ENCODE measurements at regions not wholly inside any gene's neighbourhood (a gene's known extent, or its start where the extent isn't known, plus 50 kb on each side); places are given as distances from the start of the nearest gene placed in this dataset.
"Not testable (repeated sequence)": the region's sequence is repeated elsewhere in the genome, so short reads cannot be mapped to it uniquely, and the experiment has no call there.

GRCh38 chr5:67575087-67575486, 378.5 kb upstream of the CD180 start:
- no peak overlapping the region for H3K27ac Mint-ChIP-seq
- H3K27me3 Mint-ChIP-seq, result no peaks in the 10 kb centered on the region
- H3K9me3 Mint-ChIP-seq (ENCODE audit: low read depth), result peaks cover 18% of the 10 kb centered on the region
- no peaks in the 10 kb centered on the region for H3K4me1 Mint-ChIP-seq (ENCODE audit: low read depth)
- peaks cover 12% of the 10 kb centered on the region for H3K36me3 Mint-ChIP-seq
- no peak overlapping the region for H3K4me3 Mint-ChIP-seq

GRCh38 chr5:67561151-67561932, 364.7 kb upstream of the CD180 start:
- H3K4me1 Mint-ChIP-seq (ENCODE audit: low read depth), result peaks cover 8% of the 10 kb centered on the region
- no peak overlapping the region for H3K4me3 Mint-ChIP-seq
- H3K9me3 Mint-ChIP-seq (ENCODE audit: low read depth), result peaks cover 16% of the 10 kb centered on the region
- peaks cover 6% of the 10 kb centered on the region for H3K36me3 Mint-ChIP-seq
- H3K27me3 Mint-ChIP-seq, result no peaks in the 10 kb centered on the region
- no peak overlapping the region for H3K27ac Mint-ChIP-seq

GRCh38 chr5:67552773-67553172, 356.2 kb upstream of the CD180 start:
- Mint-ChIP-seq H3K27me3 (no peaks in the 10 kb centered on the region), H3K36me3 (peaks cover 5% of the 10 kb centered on the region), H3K27ac (no peak overlapping the region), H3K9me3 (ENCODE audit: low read depth) (no peaks in the 10 kb centered on the region), H3K4me1 (ENCODE audit: low read depth) (peaks cover 10% of the 10 kb centered on the region), H3K4me3 (no peak overlapping the region)

GRCh38 chr5:67549947-67550346, 353.3 kb upstream of the CD180 start:
- H3K27me3 Mint-ChIP-seq, result no peaks in the 10 kb centered on the region
- no peaks in the 10 kb centered on the region for H3K9me3 Mint-ChIP-seq (ENCODE audit: low read depth)
- H3K4me1 Mint-ChIP-seq (ENCODE audit: low read depth), result peaks cover 11% of the 10 kb centered on the region
- no peak overlapping the region for H3K4me3 Mint-ChIP-seq
- H3K27ac Mint-ChIP-seq, result no peak overlapping the region
- H3K36me3 Mint-ChIP-seq, result no peaks in the 10 kb centered on the region

- Mint-ChIP-seq H3K36me3 (no peaks in the 10 kb centered on the region), H3K9me3 (ENCODE audit: low read depth) (no peaks in the 10 kb centered on the region), H3K27ac (no peak overlapping the region), H3K27me3 (no peaks in the 10 kb centered on the region), H3K4me1 (ENCODE audit: low read depth) (peaks cover 11% of the 10 kb centered on the region), H3K4me3 (no peak overlapping the region)
These were observed 352.7 kb upstream of the CD180 start for GRCh38 chr5:67549296-67549618.

GRCh38 chr5:67548520-67549295, 352.1 kb upstream of the CD180 start:
- Mint-ChIP-seq H3K27ac (no peak overlapping the region), H3K9me3 (ENCODE audit: low read depth) (no peaks in the 10 kb centered on the region)

GRCh38 chr5:67547682-67548081, 351.1 kb upstream of the CD180 start:
- peaks cover 11% of the 10 kb centered on the region for H3K4me1 Mint-ChIP-seq (ENCODE audit: low read depth)
- H3K36me3 Mint-ChIP-seq, result no peaks in the 10 kb centered on the region
- no peaks in the 10 kb centered on the region for H3K27me3 Mint-ChIP-seq
- no peak overlapping the region for H3K27ac Mint-ChIP-seq
- H3K4me3 Mint-ChIP-seq, result no peak overlapping the region
- no peaks in the 10 kb centered on the region for H3K9me3 Mint-ChIP-seq (ENCODE audit: low read depth)

More at GRCh38 chr5:67548520-67549295, 352.1 kb upstream of the CD180 start:
- Mint-ChIP-seq H3K27me3 (no peaks in the 10 kb centered on the region), H3K4me3 (no peak overlapping the region), H3K4me1 (ENCODE audit: low read depth) (peaks cover 11% of the 10 kb centered on the region), H3K36me3 (no peaks in the 10 kb centered on the region)

GRCh38 chr5:67544942-67545341, 348.3 kb upstream of the CD180 start:
- H3K9me3 Mint-ChIP-seq (ENCODE audit: low read depth); H3K27ac Mint-ChIP-seq; H3K27me3 Mint-ChIP-seq; H3K36me3 Mint-ChIP-seq; H3K4me3 Mint-ChIP-seq: not testable (repeated sequence)
- peaks cover 14% of the 10 kb centered on the region for H3K4me1 Mint-ChIP-seq (ENCODE audit: low read depth)

GRCh38 chr5:67543720-67544270, 347.2 kb upstream of the CD180 start:
- Mint-ChIP-seq H3K4me1 (ENCODE audit: low read depth) (peaks cover 12% of the 10 kb centered on the region), H3K9me3 (ENCODE audit: low read depth) (no peaks in the 10 kb centered on the region), H3K36me3 (no peaks in the 10 kb centered on the region), H3K27me3 (no peaks in the 10 kb centered on the region), H3K4me3 (no peak overlapping the region), H3K27ac (no peak overlapping the region)

GRCh38 chr5:67542479-67542878, 345.9 kb upstream of the CD180 start:
- Mint-ChIP-seq H3K36me3 (no peaks in the 10 kb centered on the region), H3K27me3 (no peaks in the 10 kb centered on the region), H3K4me1 (ENCODE audit: low read depth) (peaks cover 2% of the 10 kb centered on the region), H3K9me3 (ENCODE audit: low read depth) (no peaks in the 10 kb centered on the region), H3K4me3 (no peak overlapping the region), H3K27ac (no peak overlapping the region)

GRCh38 chr5:67541875-67542274, 345.3 kb upstream of the CD180 start:
- H3K27me3 Mint-ChIP-seq, result no peaks in the 10 kb centered on the region
- H3K27ac Mint-ChIP-seq, result no peak overlapping the region
- H3K4me3 Mint-ChIP-seq, result no peak overlapping the region
- peaks cover 2% of the 10 kb centered on the region for H3K4me1 Mint-ChIP-seq (ENCODE audit: low read depth)
- no peaks in the 10 kb centered on the region for H3K9me3 Mint-ChIP-seq (ENCODE audit: low read depth)
- no peaks in the 10 kb centered on the region for H3K36me3 Mint-ChIP-seq

- Mint-ChIP-seq H3K36me3 (no peaks in the 10 kb centered on the region), H3K27me3 (no peaks in the 10 kb centered on the region), H3K9me3 (ENCODE audit: low read depth) (no peaks in the 10 kb centered on the region), H3K4me1 (ENCODE audit: low read depth) (peaks cover 5% of the 10 kb centered on the region), H3K27ac (no peak overlapping the region), H3K4me3 (no peak overlapping the region)
These were observed 342.4 kb upstream of the CD180 start for GRCh38 chr5:67538855-67539506.

- Mint-ChIP-seq H3K9me3 (ENCODE audit: low read depth) (no peaks in the 10 kb centered on the region), H3K36me3 (no peaks in the 10 kb centered on the region), H3K27me3 (no peaks in the 10 kb centered on the region), H3K4me1 (ENCODE audit: low read depth) (peaks cover 5% of the 10 kb centered on the region), H3K27ac (no peak overlapping the region), H3K4me3 (no peak overlapping the region)
These were observed 341.0 kb upstream of the CD180 start for GRCh38 chr5:67537439-67538148.

- peaks cover 2% of the 10 kb centered on the region for H3K4me1 Mint-ChIP-seq (ENCODE audit: low read depth)
- no peaks in the 10 kb centered on the region for H3K36me3 Mint-ChIP-seq
- H3K9me3 Mint-ChIP-seq (ENCODE audit: low read depth), result no peaks in the 10 kb centered on the region
- no peaks in the 10 kb centered on the region for H3K27me3 Mint-ChIP-seq
- H3K4me3 Mint-ChIP-seq, result no peak overlapping the region
- H3K27ac Mint-ChIP-seq, result no peak overlapping the region
These were observed 340.3 kb upstream of the CD180 start for GRCh38 chr5:67536866-67537265.

All from activated naive CD8-positive, alpha-beta T cell (primary cell).